Stimulated activated CD8-positive, alpha-beta memory T cell treated with anti-CD3 and anti-CD28 coated beads, Interleukin-4, amount 100 ng/mL, for 4 hours (primary cell): ENCODE measurements at regions not wholly inside any gene's neighbourhood (a gene's known extent, or its start where the extent isn't known, plus 50 kb on each side); places are given as distances from the start of the nearest gene placed in this dataset.

Experiments
- DNase-seq, 2 donors: peaks; one replicate each; pipeline ENCODE4 v3.0.0-alpha.2; 2020; ENCODE audit warnings: low read depth in 2 of 2, low spot score in 1 of 2

GRCh38 chr17:15177343-15177742, 87.8 kb downstream of the PMP22 start:
- no peak for DNase-seq

GRCh38 chr17:15175356-15175755, 89.8 kb downstream of the PMP22 start:
- DNase-seq = no peak

GRCh38 chr17:15171167-15172047, 93.7 kb downstream of the PMP22 start:
- DNase-seq = peak in 1 of 2 donors; percentile 0

GRCh38 chr17:15169676-15170075, 95.5 kb downstream of the PMP22 start:
- no peak for DNase-seq

- DNase-seq = no peak
These were observed 96.7 kb downstream of the PMP22 start for GRCh38 chr17:15168379-15168778.

GRCh38 chr17:15161395-15161794, 103.7 kb downstream of the PMP22 start:
- DNase-seq = no peak

GRCh38 chr17:15157051-15157450, 108.1 kb downstream of the PMP22 start:
- DNase-seq = no peak

GRCh38 chr17:15154618-15155017, 110.5 kb downstream of the PMP22 start:
- no peak for DNase-seq

- DNase-seq = no peak
These were observed 119.5 kb downstream of the PMP22 start for GRCh38 chr17:15145621-15146020.

GRCh38 chr17:15143524-15143923, 121.6 kb downstream of the PMP22 start:
- DNase-seq = no peak

- no peak for DNase-seq
These were observed 130.8 kb downstream of the PMP22 start for GRCh38 chr17:15134363-15134762.

- no peak for DNase-seq
These were observed 131.3 kb downstream of the PMP22 start for GRCh38 chr17:15133826-15134225.

- DNase-seq = no peak
These were observed 132.0 kb downstream of the PMP22 start for GRCh38 chr17:15133143-15133542.

GRCh38 chr17:15130426-15130825, 134.7 kb downstream of the PMP22 start:
- no peak for DNase-seq

- no peak for DNase-seq
These were observed 135.1 kb downstream of the PMP22 start for GRCh38 chr17:15129986-15130385.

- DNase-seq = no peak
These were observed 140.4 kb downstream of the PMP22 start for GRCh38 chr17:15124746-15125145.

- DNase-seq = no peak
These were observed 140.9 kb downstream of the PMP22 start for GRCh38 chr17:15124264-15124595.

GRCh38 chr17:15123593-15124263, 141.4 kb downstream of the PMP22 start:
- DNase-seq = no peak

GRCh38 chr17:15122857-15123256, 142.3 kb downstream of the PMP22 start:
- DNase-seq = no peak

GRCh38 chr17:15121426-15121825, 143.7 kb downstream of the PMP22 start:
- no peak for DNase-seq

GRCh38 chr17:15119968-15120367, 145.2 kb downstream of the PMP22 start:
- DNase-seq = no peak

- DNase-seq = no peak
These were observed 147.9 kb downstream of the PMP22 start for GRCh38 chr17:15117239-15117638.
